GM12878 (cell line): ENCODE measurements at regions not wholly inside any gene's neighbourhood (a gene's known extent, or its start where the extent isn't known, plus 50 kb on each side); places are given as distances from the start of the nearest gene placed in this dataset.

ENCODE experiments used
- ATAC-seq: fragments of 200-7000 bp; cut with Tn5 transposase; 3 replicates; pipeline ENCODE4 v1.9.1; 2020; ENCODE audit warnings: mild to moderate bottlenecking, moderate library complexity
- BruUV-seq: library from RNA; stranded (reverse); fragments of 400-500 nt; replicated peaks from 2 replicates; lab custom pipeline; 2021; lab: Mats Ljungman, UMichigan
- CTCF ChIA-PET: fragments of 300-600 bp; sonication (Branson Sonifier 250); formaldehyde crosslinking; extraction: SDS; loops from one replicate; lab custom pipeline; 2021; ENCODE audit warnings: inconsistent platforms; lab: Yijun Ruan, JAX
- POLR2A ChIA-PET: fragments of 350-600 bp; formaldehyde crosslinking; extraction: SDS; loops from one replicate; lab custom pipeline; 2021; ENCODE audit warnings: inconsistent platforms; lab: Charles Lee
- RAD21 ChIA-PET: fragments of 300-600 bp; sonication (Branson Sonifier 250); formaldehyde crosslinking; loops from one replicate; lab custom pipeline; 2023; ENCODE audit warnings: antibody characterized with exemption; ENCODE audit not compliant: unreplicated experiment; lab: Charles Lee
- SMC1A ChIA-PET: fragments of 300-600 bp; sonication (Branson Sonifier 250); formaldehyde crosslinking; loops from one replicate; lab custom pipeline; 2023; ENCODE audit not compliant: unreplicated experiment, uncharacterized antibody; lab: Charles Lee
- DNase-seq: peaks from one replicate; pipeline ENCODE4 v3.0.0-alpha.2; 2011; ENCODE audit warnings: low read depth, low spot score
- FAIRE-seq: peaks from 3 replicates; lab custom pipeline; 2011; peaks lifted over from hg19 to GRCh38; lab: Jason Lieb, UNC
- H2AFZ ChIP-seq: 2 replicates; pipeline ENCODE4 v1.6.0; 2011; ENCODE audit warnings: low read depth, low read length, control low read depth; ENCODE audit not compliant: control insufficient read depth
- H3K27ac ChIP-seq: 2 replicates; pipeline ENCODE4 v1.5.1; 2011; ENCODE audit warnings: control low read depth; ENCODE audit not compliant: control insufficient read depth, insufficient read depth
- H3K27me3 ChIP-seq, 2 experiments: replicated peaks in 1 of 2; 2 replicates each; pipeline versions ENCODE4 v1.6.0 to v1.6.1; 2011; ENCODE audit warnings: low read length in 1 of 2; ENCODE audit not compliant: control insufficient read depth in 2 of 2, insufficient read depth in 2 of 2
- H3K36me3 ChIP-seq, 2 experiments: 2 replicates each; pipeline ENCODE4 v1.5.1; 2011; ENCODE audit warnings: low read length in 1 of 2; ENCODE audit not compliant: control insufficient read depth in 2 of 2, insufficient read depth in 2 of 2
- H3K4me1 ChIP-seq: 2 replicates; pipeline ENCODE4 v1.6.1; 2011; ENCODE audit warnings: mild to moderate bottlenecking, low read length, moderate library complexity, mixed read lengths; ENCODE audit not compliant: control insufficient read depth, insufficient read depth
- H3K4me2 ChIP-seq: 2 replicates; pipeline ENCODE4 v1.6.0; 2011; ENCODE audit warnings: control low read depth; ENCODE audit not compliant: control insufficient read depth, insufficient read depth
- H3K4me3 ChIP-seq: fragments of 200-600 bp; sonication (generic); 2 replicates; pipeline ENCODE4 v1.5.1; 2016
- H3K79me2 ChIP-seq: 2 replicates; pipeline ENCODE4 v1.6.0; 2011; ENCODE audit warnings: low read length; ENCODE audit not compliant: control insufficient read depth, insufficient read depth
- H3K9ac ChIP-seq: 2 replicates; pipeline ENCODE4 v1.8.0; 2011; ENCODE audit warnings: low read length, control low read depth, mixed read lengths; ENCODE audit not compliant: control insufficient read depth, insufficient read depth
- H3K9me3 ChIP-seq: replicated peaks from 3 replicates; pipeline ENCODE4 v1.5.1; 2011; ENCODE audit warnings: mild to moderate bottlenecking, low read length; ENCODE audit not compliant: control insufficient read depth, insufficient read depth
- H4K20me1 ChIP-seq: 2 replicates; pipeline ENCODE4 v1.6.0; 2011; ENCODE audit not compliant: control insufficient read depth, insufficient read depth
- ATF7 ChIP-seq: fragments of 450-650 bp; IDR thresholded peaks from 2 replicates; pipeline ENCODE4 v1.6.1; 2016; ENCODE audit warnings: low read depth, mild to moderate bottlenecking
- BCL11A ChIP-seq: IDR thresholded peaks from 2 replicates; pipeline ENCODE4 v1.6.1; 2011; ENCODE audit warnings: low read depth, low read length
- E2F4 ChIP-seq: IDR thresholded peaks from 2 replicates; pipeline ENCODE4 v1.6.1; 2012; ENCODE audit warnings: low read depth, low read length, improper control_type of control experiment
- E2F8 ChIP-seq: fragments of 450-650 bp; IDR thresholded peaks from 2 replicates; pipeline ENCODE4 v1.6.1; 2018; ENCODE audit warnings: mild to moderate bottlenecking, low read depth, moderate library complexity; ENCODE audit not compliant: partially characterized antibody
- FOXK2 ChIP-seq: fragments of 450-650 bp; IDR thresholded peaks from 2 replicates; pipeline ENCODE4 v1.6.1; 2017; ENCODE audit warnings: mild to moderate bottlenecking, moderate library complexity
- HDAC2 ChIP-seq: fragments of 200-600 bp; sonication (generic); IDR thresholded peaks from 2 replicates; pipeline ENCODE4 v1.6.1; 2017
- JUNB ChIP-seq: IDR thresholded peaks from 2 replicates; pipeline ENCODE4 v1.6.1; 2016; ENCODE audit warnings: antibody characterized with exemption, mild to moderate bottlenecking
- NFXL1 ChIP-seq: fragments of 450-650 bp; IDR thresholded peaks from 2 replicates; pipeline ENCODE4 v1.6.1; 2017; ENCODE audit warnings: antibody characterized with exemption, mild to moderate bottlenecking, borderline replicate concordance
- NFYB ChIP-seq: IDR thresholded peaks from 2 replicates; pipeline ENCODE4 v1.6.1; 2011; ENCODE audit warnings: low read depth, mild to moderate bottlenecking, low read length, improper control_type of control experiment, moderate library complexity; ENCODE audit not compliant: insufficient read depth
- NR2C2 ChIP-seq: IDR thresholded peaks from 2 replicates; pipeline ENCODE4 v1.6.1; 2011; ENCODE audit warnings: borderline replicate concordance, low read depth; ENCODE audit not compliant: control insufficient read depth, insufficient read length
- PAX8 ChIP-seq: fragments of 450-650 bp; IDR thresholded peaks from 2 replicates; pipeline ENCODE4 v1.6.1; 2017; ENCODE audit warnings: mild to moderate bottlenecking, moderate library complexity
- PML ChIP-seq: IDR thresholded peaks from 2 replicates; pipeline ENCODE4 v1.6.1; 2012; ENCODE audit warnings: low read length, inconsistent platforms
- RUNX3 ChIP-seq: IDR thresholded peaks from 2 replicates; pipeline ENCODE4 v1.6.1; 2012; ENCODE audit warnings: low read length, inconsistent platforms
- TCF3 ChIP-seq: IDR thresholded peaks from 2 replicates; pipeline ENCODE4 v1.6.1; 2012; ENCODE audit warnings: low read depth, mild to moderate bottlenecking, low read length, borderline replicate concordance; ENCODE audit not compliant: insufficient read depth
- ZNF24 ChIP-seq: fragments of 450-650 bp; IDR thresholded peaks from 2 replicates; pipeline ENCODE4 v1.6.1; 2017; ENCODE audit warnings: antibody characterized with exemption, mild to moderate bottlenecking
- WGBS: methylation state at CpG from one replicate; pipeline ENCODE4 v1.1.6; 2016; ENCODE audit warnings: low lambda C conversion rate; ENCODE audit not compliant: insufficient replicate concordance, insufficient coverage; ENCODE audit errors: missing lambda C conversion rate; 5-methylcytosine and 5-hydroxymethylcytosine counted together
- in situ Hi-C: fragments of 300-500 bp; cut with MboI; formaldehyde crosslinking; loops from 9 replicates; pipeline ENCODE4 v1.14.3; 2018; ENCODE audit warnings: mixed read lengths
- intact Hi-C: fragments of 100-400 bp; cut with micrococcal nuclease; formaldehyde crosslinking; loops from one replicate; pipeline ENCODE4 v1.14.2; 2022; ENCODE audit not compliant: unreplicated experiment
- TF ChIP-seq, protein P1 (sequence below): fragments of 450-650 bp; IDR thresholded peaks from 2 replicates; pipeline ENCODE4 v1.6.1; 2016; ENCODE audit warnings: mild to moderate bottlenecking, moderate library complexity, borderline replicate concordance
- TF ChIP-seq, protein P2 (sequence below): IDR thresholded peaks from 2 replicates; pipeline ENCODE4 v1.6.1; 2012; ENCODE audit warnings: low read length, inconsistent platforms

GRCh38 chr2:57759131-57759530 is 287.5 kb upstream of the VRK2 start:
- Histone ChIP-seq H3K27ac (no peak overlapping the region), H3K4me2 (no peak overlapping the region), H3K36me3 (no peaks in the 10 kb centered on the region), H2AFZ (no peak overlapping the region), H4K20me1 (no peaks in the 10 kb centered on the region), H3K79me2 (no peaks in the 10 kb centered on the region), H3K27me3 (no peaks in the 10 kb centered on the region), H3K4me3 (no peak overlapping the region), H3K4me1 (peaks cover 24% of the 10 kb centered on the region; the same call in 1 of the 2 replicates), H3K9me3 (no peaks in the 10 kb centered on the region), H3K9ac (no peak overlapping the region)
- DNase-seq (no peak), ATAC-seq (peak; percentile 13), FAIRE-seq (no peak)
- in situ Hi-C loops = loop anchor here (5.0 kb wide), 1 partner anchor 688 kb away; no protein-coding TSS in a partner anchor
- BruUV-seq = no TSS peak
- intact Hi-C loops = loop anchor here (5.0 to 10.0 kb wide), 2 partner anchors 388 to 596 kb away; no protein-coding TSS in a partner anchor
- 54% methylated on average over 5 of the region's 5 CpGs for WGBS
- ChIA-PET SMC1A (interaction anchor here (0.6 to 3.7 kb wide), 32 partner anchors 11 to 1112 kb away, joined by 3 to 25 read pairs (median 4); no protein-coding TSS in a partner anchor), CTCF (interaction anchor here (0.7 to 4.7 kb wide), 31 partner anchors 9 to 1266 kb away, joined by 3 to 46 read pairs (median 5); no protein-coding TSS in a partner anchor), RAD21 (interaction anchor here (0.6 to 2.3 kb wide), 19 partner anchors 11 to 1266 kb away, joined by 3 to 17 read pairs (median 4); no protein-coding TSS in a partner anchor), POLR2A (no interaction called here)
- TF ChIP-seq ZNF24 = no peak
- TF ChIP-seq TCF3 = no peak
- TF ChIP-seq JUNB = no peak
- no peak for TF ChIP-seq FOXK2
- no peak for TF ChIP-seq NFXL1
- no peak for TF ChIP-seq E2F8
- TF ChIP-seq E2F4 = no peak
- no peak for TF ChIP-seq BCL11A
- TF ChIP-seq, protein P1, sequence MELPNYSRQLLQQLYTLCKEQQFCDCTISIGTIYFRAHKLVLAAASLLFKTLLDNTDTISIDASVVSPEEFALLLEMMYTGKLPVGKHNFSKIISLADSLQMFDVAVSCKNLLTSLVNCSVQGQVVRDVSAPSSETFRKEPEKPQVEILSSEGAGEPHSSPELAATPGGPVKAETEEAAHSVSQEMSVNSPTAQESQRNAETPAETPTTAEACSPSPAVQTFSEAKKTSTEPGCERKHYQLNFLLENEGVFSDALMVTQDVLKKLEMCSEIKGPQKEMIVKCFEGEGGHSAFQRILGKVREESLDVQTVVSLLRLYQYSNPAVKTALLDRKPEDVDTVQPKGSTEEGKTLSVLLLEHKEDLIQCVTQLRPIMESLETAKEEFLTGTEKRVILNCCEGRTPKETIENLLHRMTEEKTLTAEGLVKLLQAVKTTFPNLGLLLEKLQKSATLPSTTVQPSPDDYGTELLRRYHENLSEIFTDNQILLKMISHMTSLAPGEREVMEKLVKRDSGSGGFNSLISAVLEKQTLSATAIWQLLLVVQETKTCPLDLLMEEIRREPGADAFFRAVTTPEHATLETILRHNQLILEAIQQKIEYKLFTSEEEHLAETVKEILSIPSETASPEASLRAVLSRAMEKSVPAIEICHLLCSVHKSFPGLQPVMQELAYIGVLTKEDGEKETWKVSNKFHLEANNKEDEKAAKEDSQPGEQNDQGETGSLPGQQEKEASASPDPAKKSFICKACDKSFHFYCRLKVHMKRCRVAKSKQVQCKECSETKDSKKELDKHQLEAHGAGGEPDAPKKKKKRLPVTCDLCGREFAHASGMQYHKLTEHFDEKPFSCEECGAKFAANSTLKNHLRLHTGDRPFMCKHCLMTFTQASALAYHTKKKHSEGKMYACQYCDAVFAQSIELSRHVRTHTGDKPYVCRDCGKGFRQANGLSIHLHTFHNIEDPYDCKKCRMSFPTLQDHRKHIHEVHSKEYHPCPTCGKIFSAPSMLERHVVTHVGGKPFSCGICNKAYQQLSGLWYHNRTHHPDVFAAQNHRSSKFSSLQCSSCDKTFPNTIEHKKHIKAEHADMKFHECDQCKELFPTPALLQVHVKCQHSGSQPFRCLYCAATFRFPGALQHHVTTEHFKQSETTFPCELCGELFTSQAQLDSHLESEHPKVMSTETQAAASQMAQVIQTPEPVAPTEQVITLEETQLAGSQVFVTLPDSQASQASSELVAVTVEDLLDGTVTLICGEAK = no peak
- no peak for TF ChIP-seq NR2C2
- TF ChIP-seq HDAC2 = no peak
- no peak for TF ChIP-seq RUNX3
- TF ChIP-seq ATF7 = no peak
- TF ChIP-seq PAX8 = no peak
- TF ChIP-seq NFYB = no peak
- no peak for TF ChIP-seq PML
- TF ChIP-seq, protein P2, sequence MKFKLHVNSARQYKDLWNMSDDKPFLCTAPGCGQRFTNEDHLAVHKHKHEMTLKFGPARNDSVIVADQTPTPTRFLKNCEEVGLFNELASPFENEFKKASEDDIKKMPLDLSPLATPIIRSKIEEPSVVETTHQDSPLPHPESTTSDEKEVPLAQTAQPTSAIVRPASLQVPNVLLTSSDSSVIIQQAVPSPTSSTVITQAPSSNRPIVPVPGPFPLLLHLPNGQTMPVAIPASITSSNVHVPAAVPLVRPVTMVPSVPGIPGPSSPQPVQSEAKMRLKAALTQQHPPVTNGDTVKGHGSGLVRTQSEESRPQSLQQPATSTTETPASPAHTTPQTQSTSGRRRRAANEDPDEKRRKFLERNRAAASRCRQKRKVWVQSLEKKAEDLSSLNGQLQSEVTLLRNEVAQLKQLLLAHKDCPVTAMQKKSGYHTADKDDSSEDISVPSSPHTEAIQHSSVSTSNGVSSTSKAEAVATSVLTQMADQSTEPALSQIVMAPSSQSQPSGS = no peak
